ENCODE measurements at regions not wholly inside any gene's neighbourhood (a gene's known extent, or its start where the extent isn't known, plus 50 kb on each side); places are given as distances from the start of the nearest gene placed in this dataset.
"Not testable (repeated sequence)": the region's sequence is repeated elsewhere in the genome, so short reads cannot be mapped to it uniquely, and the experiment has no call there.

DNA sequence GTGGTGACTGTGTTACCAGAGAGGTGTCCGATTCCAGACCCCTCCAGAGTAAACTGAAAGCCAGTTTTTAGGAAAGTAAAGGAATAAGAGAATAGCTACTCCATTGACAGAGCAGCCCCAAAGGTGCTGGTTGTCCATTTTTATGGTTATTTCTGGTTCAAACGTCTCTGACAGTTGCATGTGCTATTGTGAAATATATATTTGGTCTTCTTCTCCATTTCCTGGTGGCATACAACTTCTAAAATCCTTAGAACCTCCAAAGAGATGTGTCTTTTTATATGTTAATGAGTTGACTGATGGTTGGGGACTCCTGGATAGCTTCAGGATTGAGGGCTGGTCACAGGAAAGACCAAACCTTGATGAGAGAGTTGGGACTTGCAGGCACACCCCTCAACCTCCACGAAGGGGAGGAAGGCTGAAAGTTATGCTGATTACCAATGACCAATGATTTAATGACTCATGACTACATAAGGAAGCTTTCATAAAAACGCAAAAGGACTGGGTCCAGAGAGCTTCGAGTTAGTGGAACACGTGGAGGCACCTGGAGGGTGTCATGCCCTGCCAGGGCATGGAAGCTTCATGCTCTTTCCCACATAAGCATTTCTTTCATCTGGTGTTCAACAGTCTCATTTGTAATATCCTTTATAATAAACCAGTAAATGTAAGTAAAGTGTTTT, 100.7 kb downstream of the SLC16A1 start:
- Histone ChIP-seq H3K4me3 (ENCODE audit: low read depth in 1 of 3, low read length in 3 of 3) (no peak overlapping the region), H3K9me3 (ENCODE audit: control insufficient read depth in 4 of 4, low read length in 3 of 4) (no peaks in the 10 kb centered on the region), H3K4me1 (ENCODE audit: control insufficient read depth in 4 of 4, insufficient read depth in 4 of 4, low read length in 3 of 4) (peaks cover 0 to 6% (median under 1%) of the 10 kb centered on the region in 4 donors), H3K36me3 (ENCODE audit: control insufficient read depth in 4 of 4, insufficient read depth in 3 of 4, low read depth in 1 of 4, low read length in 3 of 4) (no peaks in the 10 kb centered on the region), H3K27ac (ENCODE audit: low read depth in 1 of 2, low read length in 2 of 2) (no peak overlapping the region), H3K9ac (ENCODE audit: low read depth in 1 of 2, low read length in 2 of 2) (no peak overlapping the region), H3K27me3 (ENCODE audit: control insufficient read depth in 4 of 4, insufficient read depth in 4 of 4, low read length in 3 of 4) (peaks cover 0 to 3% (median under 1%) of the 10 kb centered on the region in 4 donors)
- no peak for TF ChIP-seq TAF1 (conservative IDR thresholded peaks at IDR 0.05)
- TF ChIP-seq, protein P1, sequence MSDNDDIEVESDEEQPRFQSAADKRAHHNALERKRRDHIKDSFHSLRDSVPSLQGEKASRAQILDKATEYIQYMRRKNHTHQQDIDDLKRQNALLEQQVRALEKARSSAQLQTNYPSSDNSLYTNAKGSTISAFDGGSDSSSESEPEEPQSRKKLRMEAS (IDR thresholded peaks at IDR 0.05): no peak
- no peak for TF ChIP-seq SP1 (IDR thresholded peaks at IDR 0.05)
- no peak for TF ChIP-seq HNF4G (IDR thresholded peaks at IDR 0.05)
- TF ChIP-seq, protein P2, sequence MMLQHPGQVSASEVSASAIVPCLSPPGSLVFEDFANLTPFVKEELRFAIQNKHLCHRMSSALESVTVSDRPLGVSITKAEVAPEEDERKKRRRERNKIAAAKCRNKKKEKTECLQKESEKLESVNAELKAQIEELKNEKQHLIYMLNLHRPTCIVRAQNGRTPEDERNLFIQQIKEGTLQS (IDR thresholded peaks at IDR 0.05): no peak
- TF ChIP-seq RAD21 (IDR thresholded peaks at IDR 0.05): no peak
- no peak for TF ChIP-seq FOXA1 (IDR thresholded peaks at IDR 0.05)
- TF ChIP-seq GABPA (IDR thresholded peaks at IDR 0.05 in 1 of 2, conservative IDR thresholded peaks at IDR 0.05 in 1 of 2): no peak
- no peak for TF ChIP-seq FOXA2 (IDR thresholded peaks at IDR 0.05)
- TF ChIP-seq RXRA (IDR thresholded peaks at IDR 0.05): no peak
- no peak for TF ChIP-seq REST (IDR thresholded peaks at IDR 0.05)
- no peak for TF ChIP-seq EGR1 (IDR thresholded peaks at IDR 0.05; ENCODE audit: low read depth in 2 of 2)
- no peak for DNase-seq (ENCODE audit: low spot score)
- 57% methylated on average over 6 of the region's 6 CpGs for WGBS

DNA sequence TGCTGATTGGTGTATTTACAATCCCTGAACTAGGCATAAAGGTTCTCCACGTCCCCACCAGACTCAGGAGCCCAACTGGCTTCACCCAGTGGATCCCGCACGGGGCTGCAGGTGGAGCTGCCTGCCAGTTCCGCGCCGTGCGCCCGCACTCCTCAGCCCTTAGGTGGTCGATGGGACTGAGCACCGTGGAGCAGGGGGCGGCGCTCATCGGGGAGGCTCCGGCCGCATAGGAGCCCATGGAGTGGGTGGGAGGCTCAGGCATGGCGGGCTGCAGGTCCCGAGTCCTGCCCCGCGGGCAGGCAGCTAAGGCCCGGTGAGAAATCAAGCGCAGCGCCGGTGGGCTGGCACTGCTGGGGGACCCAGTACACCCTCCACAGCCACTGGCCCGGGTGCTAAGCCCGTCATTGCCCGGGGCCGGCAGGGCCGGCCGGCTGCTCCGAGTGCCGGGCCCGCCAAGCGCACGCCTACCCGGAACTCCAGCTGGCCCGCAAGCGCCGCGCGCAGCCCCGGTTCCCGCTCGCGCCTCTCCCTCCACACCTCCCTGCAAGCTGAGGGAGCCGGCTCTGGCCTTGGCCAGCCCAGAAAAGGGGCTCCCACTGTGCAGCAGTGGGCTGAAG, 101.5 kb downstream of the SLC16A1 start:
- not testable (repeated sequence) for H3K27ac ChIP-seq (ENCODE audit: low read depth in 1 of 2, low read length in 2 of 2); H3K9me3 ChIP-seq (ENCODE audit: control insufficient read depth in 4 of 4, low read length in 3 of 4); DNase-seq (ENCODE audit: low spot score); H3K36me3 ChIP-seq (ENCODE audit: control insufficient read depth in 4 of 4, insufficient read depth in 3 of 4, low read depth in 1 of 4, low read length in 3 of 4); H3K27me3 ChIP-seq (ENCODE audit: control insufficient read depth in 4 of 4, insufficient read depth in 4 of 4, low read length in 3 of 4); H3K9ac ChIP-seq (ENCODE audit: low read depth in 1 of 2, low read length in 2 of 2)
- Histone ChIP-seq H3K4me1 (ENCODE audit: control insufficient read depth in 4 of 4, insufficient read depth in 4 of 4, low read length in 3 of 4) (peaks cover 4 to 14% (median 5%) of the 10 kb centered on the region in 4 donors), H3K4me3 (ENCODE audit: low read depth in 1 of 3, low read length in 3 of 3) (peak overlapping the region in 1 of 3 donors; percentile 25)
- WGBS: 35% methylated on average over 45 of the region's 45 CpGs

DNA sequence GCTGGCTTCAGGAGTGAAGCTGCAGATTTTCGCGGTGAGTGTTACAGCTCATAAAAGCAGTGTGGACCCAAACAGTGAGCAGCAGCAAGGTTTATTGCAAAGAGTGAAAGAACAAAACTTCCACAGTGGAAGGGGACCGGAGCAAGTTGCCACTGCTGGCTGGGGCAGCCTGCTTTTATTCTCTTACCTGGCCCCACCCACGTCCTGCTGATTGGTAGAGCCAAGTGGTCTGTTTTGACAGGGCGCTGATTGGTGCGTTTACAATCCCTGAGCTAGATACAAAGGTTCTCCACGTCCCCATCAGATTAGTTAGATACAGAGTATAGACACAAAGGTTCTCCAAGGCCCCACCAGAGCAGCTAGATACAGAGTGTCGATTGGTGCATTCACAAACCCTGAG, 102.1 kb downstream of the SLC16A1 start:
- peaks cover 4 to 17% (median 8%) of the 10 kb centered on the region in 4 donors for H3K4me1 ChIP-seq (ENCODE audit: control insufficient read depth in 4 of 4, insufficient read depth in 4 of 4, low read length in 3 of 4)
- H3K4me3 ChIP-seq (ENCODE audit: low read depth in 1 of 3, low read length in 3 of 3); H3K9me3 ChIP-seq (ENCODE audit: control insufficient read depth in 4 of 4, low read length in 3 of 4); H3K27ac ChIP-seq (ENCODE audit: low read depth in 1 of 2, low read length in 2 of 2); H3K27me3 ChIP-seq (ENCODE audit: control insufficient read depth in 4 of 4, insufficient read depth in 4 of 4, low read length in 3 of 4); DNase-seq (ENCODE audit: low spot score); H3K9ac ChIP-seq (ENCODE audit: low read depth in 1 of 2, low read length in 2 of 2); H3K36me3 ChIP-seq (ENCODE audit: control insufficient read depth in 4 of 4, insufficient read depth in 3 of 4, low read depth in 1 of 4, low read length in 3 of 4): not testable (repeated sequence)
- WGBS: 96% methylated on average over 6 of the region's 8 CpGs
